ENCODE measurements at regions not wholly inside any gene's neighbourhood (a gene's known extent, or its start where the extent isn't known, plus 50 kb on each side); places are given as distances from the start of the nearest gene placed in this dataset.
"Not testable (repeated sequence)": the region's sequence is repeated elsewhere in the genome, so short reads cannot be mapped to it uniquely, and the experiment has no call there.

- 89 to 91% methylated on average over 4 of the region's 4 CpGs for WGBS, 2 donors
- intact Hi-C loops (cut with DNase I): no loop called here
- no peaks in the 10 kb centered on the region for H3K4me1 ChIP-seq (ENCODE audit: control insufficient read depth in 1 of 2, insufficient read depth in 2 of 2, low read length in 2 of 2)
- H3K27me3 ChIP-seq (ENCODE audit: control insufficient read depth in 1 of 2, insufficient read depth in 2 of 2, low read length in 1 of 2): no peaks in the 10 kb centered on the region
- no peaks in the 10 kb centered on the region for H3K9me3 ChIP-seq (ENCODE audit: control insufficient read depth, low read length)
- ATAC-seq (ENCODE audit: low FRiP score) (no peak), DNase-seq (no peak)
- H3K27ac ChIP-seq (ENCODE audit: low read depth in 1 of 2, low read length in 2 of 2): no peak overlapping the region
- H3K4me3 ChIP-seq (ENCODE audit: low read length in 2 of 2): no peak overlapping the region
- H3K36me3 ChIP-seq (ENCODE audit: control insufficient read depth in 1 of 2, insufficient read depth in 2 of 2, low read length in 1 of 2): no peaks in the 10 kb centered on the region
Measured at GRCh38 chr5:116858705-116859333, 284.2 kb upstream of the SEMA6A start.

GRCh38 chr5:116858020-116858419, 283.4 kb upstream of the SEMA6A start:
- 93 to 95% methylated on average over 4 of the region's 4 CpGs for WGBS, 2 donors
- H3K27ac ChIP-seq (ENCODE audit: low read depth in 1 of 2, low read length in 2 of 2); ATAC-seq (ENCODE audit: low FRiP score); DNase-seq; H3K4me3 ChIP-seq (ENCODE audit: low read length in 2 of 2); H3K27me3 ChIP-seq (ENCODE audit: control insufficient read depth in 1 of 2, insufficient read depth in 2 of 2, low read length in 1 of 2); H3K36me3 ChIP-seq (ENCODE audit: control insufficient read depth in 1 of 2, insufficient read depth in 2 of 2, low read length in 1 of 2); intact Hi-C loops (cut with DNase I); H3K9me3 ChIP-seq (ENCODE audit: control insufficient read depth, low read length); H3K4me1 ChIP-seq (ENCODE audit: control insufficient read depth in 1 of 2, insufficient read depth in 2 of 2, low read length in 2 of 2): not testable (repeated sequence)

GRCh38 chr5:116856271-116856670, 281.6 kb upstream of the SEMA6A start:
- 88 to 90% methylated on average over 1 of the region's 1 CpG for WGBS, 2 donors

GRCh38 chr5:116853992-116854391, 279.4 kb upstream of the SEMA6A start:
- 59 to 60% methylated on average over 3 of the region's 3 CpGs for WGBS, 2 donors
- intact Hi-C loops (cut with DNase I): no loop called here
- H3K4me3 ChIP-seq (ENCODE audit: low read length in 2 of 2): no peak overlapping the region
- H3K27me3 ChIP-seq (ENCODE audit: control insufficient read depth in 1 of 2, insufficient read depth in 2 of 2, low read length in 1 of 2): no peaks in the 10 kb centered on the region
- H3K4me1 ChIP-seq (ENCODE audit: control insufficient read depth in 1 of 2, insufficient read depth in 2 of 2, low read length in 2 of 2): no peaks in the 10 kb centered on the region
- H3K9me3 ChIP-seq (ENCODE audit: control insufficient read depth, low read length): peaks cover 2% of the 10 kb centered on the region
- no peaks in the 10 kb centered on the region for H3K36me3 ChIP-seq (ENCODE audit: control insufficient read depth in 1 of 2, insufficient read depth in 2 of 2, low read length in 1 of 2)
- ATAC-seq (ENCODE audit: low FRiP score) (no peak), DNase-seq (no peak)
- no peak overlapping the region for H3K27ac ChIP-seq (ENCODE audit: low read depth in 1 of 2, low read length in 2 of 2)

More at GRCh38 chr5:116856271-116856670, 281.6 kb upstream of the SEMA6A start:
- H3K4me3 ChIP-seq (ENCODE audit: low read length in 2 of 2): no peak overlapping the region
- no peak overlapping the region for H3K27ac ChIP-seq (ENCODE audit: low read depth in 1 of 2, low read length in 2 of 2)
- intact Hi-C loops (cut with DNase I): no loop called here
- ATAC-seq (ENCODE audit: low FRiP score) (no peak), DNase-seq (no peak)
- no peaks in the 10 kb centered on the region for H3K36me3 ChIP-seq (ENCODE audit: control insufficient read depth in 1 of 2, insufficient read depth in 2 of 2, low read length in 1 of 2)
- H3K27me3 ChIP-seq (ENCODE audit: control insufficient read depth in 1 of 2, insufficient read depth in 2 of 2, low read length in 1 of 2): no peaks in the 10 kb centered on the region
- H3K9me3 ChIP-seq (ENCODE audit: control insufficient read depth, low read length): no peaks in the 10 kb centered on the region
- no peaks in the 10 kb centered on the region for H3K4me1 ChIP-seq (ENCODE audit: control insufficient read depth in 1 of 2, insufficient read depth in 2 of 2, low read length in 2 of 2)

- no peaks in the 10 kb centered on the region for H3K27me3 ChIP-seq (ENCODE audit: control insufficient read depth in 1 of 2, insufficient read depth in 2 of 2, low read length in 1 of 2)
- H3K36me3 ChIP-seq (ENCODE audit: control insufficient read depth in 1 of 2, insufficient read depth in 2 of 2, low read length in 1 of 2): no peaks in the 10 kb centered on the region
- 61 to 83% methylated on average over 3 of the region's 3 CpGs for WGBS, 2 donors
- DNase-seq: no peak
- intact Hi-C loops (cut with DNase I): no loop called here
- H3K27ac ChIP-seq (ENCODE audit: low read depth in 1 of 2, low read length in 2 of 2): no peak overlapping the region
- no peak overlapping the region for H3K4me3 ChIP-seq (ENCODE audit: low read length in 2 of 2)
- no peaks in the 10 kb centered on the region for H3K4me1 ChIP-seq (ENCODE audit: control insufficient read depth in 1 of 2, insufficient read depth in 2 of 2, low read length in 2 of 2)
- peaks cover 4% of the 10 kb centered on the region for H3K9me3 ChIP-seq (ENCODE audit: control insufficient read depth, low read length)
- ATAC-seq (ENCODE audit: low FRiP score): no peak
Measured at GRCh38 chr5:116848954-116849581, 274.4 kb upstream of the SEMA6A start.

GRCh38 chr5:116847960-116848359, 273.3 kb upstream of the SEMA6A start:
- ATAC-seq (ENCODE audit: low FRiP score) (no peak), DNase-seq (no peak)
- no peaks in the 10 kb centered on the region for H3K36me3 ChIP-seq (ENCODE audit: control insufficient read depth in 1 of 2, insufficient read depth in 2 of 2, low read length in 1 of 2)
- H3K4me3 ChIP-seq (ENCODE audit: low read length in 2 of 2): no peak overlapping the region
- H3K4me1 ChIP-seq (ENCODE audit: control insufficient read depth in 1 of 2, insufficient read depth in 2 of 2, low read length in 2 of 2): no peaks in the 10 kb centered on the region
- intact Hi-C loops (cut with DNase I): no loop called here
- no peak overlapping the region for H3K27ac ChIP-seq (ENCODE audit: low read depth in 1 of 2, low read length in 2 of 2)
- peaks cover 4% of the 10 kb centered on the region for H3K9me3 ChIP-seq (ENCODE audit: control insufficient read depth, low read length)
- H3K27me3 ChIP-seq (ENCODE audit: control insufficient read depth in 1 of 2, insufficient read depth in 2 of 2, low read length in 1 of 2): no peaks in the 10 kb centered on the region
- 95 to 97% methylated on average over 8 of the region's 8 CpGs for WGBS, 2 donors

GRCh38 chr5:116844015-116844414, 269.4 kb upstream of the SEMA6A start:
- DNase-seq (no peak), ATAC-seq (ENCODE audit: low FRiP score) (no peak)
- no peaks in the 10 kb centered on the region for H3K36me3 ChIP-seq (ENCODE audit: control insufficient read depth in 1 of 2, insufficient read depth in 2 of 2, low read length in 1 of 2)
- H3K27ac ChIP-seq (ENCODE audit: low read depth in 1 of 2, low read length in 2 of 2): no peak overlapping the region
- WGBS, 2 donors: 93 to 96% methylated on average over 3 of the region's 3 CpGs
- intact Hi-C loops (cut with DNase I): no loop called here
- H3K9me3 ChIP-seq (ENCODE audit: control insufficient read depth, low read length): peaks cover 4% of the 10 kb centered on the region
- no peaks in the 10 kb centered on the region for H3K27me3 ChIP-seq (ENCODE audit: control insufficient read depth in 1 of 2, insufficient read depth in 2 of 2, low read length in 1 of 2)
- H3K4me1 ChIP-seq (ENCODE audit: control insufficient read depth in 1 of 2, insufficient read depth in 2 of 2, low read length in 2 of 2): no peaks in the 10 kb centered on the region
- no peak overlapping the region for H3K4me3 ChIP-seq (ENCODE audit: low read length in 2 of 2)

GRCh38 chr5:116842514-116842961, 267.9 kb upstream of the SEMA6A start:
- H3K4me3 ChIP-seq (ENCODE audit: low read length in 2 of 2): no peak overlapping the region
- DNase-seq (no peak), ATAC-seq (ENCODE audit: low FRiP score) (no peak)
- intact Hi-C loops (cut with DNase I): no loop called here
- no peaks in the 10 kb centered on the region for H3K4me1 ChIP-seq (ENCODE audit: control insufficient read depth in 1 of 2, insufficient read depth in 2 of 2, low read length in 2 of 2)
- WGBS, 2 donors: 59 to 60% methylated on average over 4 of the region's 4 CpGs
- H3K9me3 ChIP-seq (ENCODE audit: control insufficient read depth, low read length): peaks cover 2% of the 10 kb centered on the region
- H3K27ac ChIP-seq (ENCODE audit: low read depth in 1 of 2, low read length in 2 of 2): no peak overlapping the region
- H3K27me3 ChIP-seq (ENCODE audit: control insufficient read depth in 1 of 2, insufficient read depth in 2 of 2, low read length in 1 of 2): no peaks in the 10 kb centered on the region
- H3K36me3 ChIP-seq (ENCODE audit: control insufficient read depth in 1 of 2, insufficient read depth in 2 of 2, low read length in 1 of 2): no peaks in the 10 kb centered on the region

GRCh38 chr5:116841734-116842133, 267.1 kb upstream of the SEMA6A start:
- no peak overlapping the region for H3K4me3 ChIP-seq (ENCODE audit: low read length in 2 of 2)
- intact Hi-C loops (cut with DNase I): no loop called here
- no peaks in the 10 kb centered on the region for H3K4me1 ChIP-seq (ENCODE audit: control insufficient read depth in 1 of 2, insufficient read depth in 2 of 2, low read length in 2 of 2)
- peaks cover 2% of the 10 kb centered on the region for H3K9me3 ChIP-seq (ENCODE audit: control insufficient read depth, low read length)
- ATAC-seq (ENCODE audit: low FRiP score): no peak
- H3K27ac ChIP-seq (ENCODE audit: low read depth in 1 of 2, low read length in 2 of 2): no peak overlapping the region
- 96 to 97% methylated on average over 11 of the region's 11 CpGs for WGBS, 2 donors
- no peaks in the 10 kb centered on the region for H3K36me3 ChIP-seq (ENCODE audit: control insufficient read depth in 1 of 2, insufficient read depth in 2 of 2, low read length in 1 of 2)
- H3K27me3 ChIP-seq (ENCODE audit: control insufficient read depth in 1 of 2, insufficient read depth in 2 of 2, low read length in 1 of 2): no peaks in the 10 kb centered on the region
- no peak for DNase-seq

Data from aorta (tissue), 5 donors.